ACHN (cell line): ENCODE measurements at regions not wholly inside any gene's neighbourhood (a gene's known extent, or its start where the extent isn't known, plus 50 kb on each side); places are given as distances from the start of the nearest gene placed in this dataset.
"Not testable (repeated sequence)": the region's sequence is repeated elsewhere in the genome, so short reads cannot be mapped to it uniquely, and the experiment has no call there.

Experiments
- DNase-seq: peaks from one replicate; pipeline ENCODE4 v3.0.0-alpha.2; 2015
- in situ Hi-C: cut with HindIII; loops from 2 replicates; pipeline ENCODE4 v1.10.0; 2017; ENCODE audit warnings: low sequenced_read_pairs, low pct_ligation_motif_present, low pct_unique_long_range_greater_than_20kb

GRCh38 chr16:24624102-24624501, 84.7 kb downstream of the RBBP6 start:
- in situ Hi-C loops: no loop called here
- DNase-seq: no peak

GRCh38 chr16:24626256-24626655, 86.9 kb downstream of the RBBP6 start:
- no peak for DNase-seq
- in situ Hi-C loops: no loop called here

DNA sequence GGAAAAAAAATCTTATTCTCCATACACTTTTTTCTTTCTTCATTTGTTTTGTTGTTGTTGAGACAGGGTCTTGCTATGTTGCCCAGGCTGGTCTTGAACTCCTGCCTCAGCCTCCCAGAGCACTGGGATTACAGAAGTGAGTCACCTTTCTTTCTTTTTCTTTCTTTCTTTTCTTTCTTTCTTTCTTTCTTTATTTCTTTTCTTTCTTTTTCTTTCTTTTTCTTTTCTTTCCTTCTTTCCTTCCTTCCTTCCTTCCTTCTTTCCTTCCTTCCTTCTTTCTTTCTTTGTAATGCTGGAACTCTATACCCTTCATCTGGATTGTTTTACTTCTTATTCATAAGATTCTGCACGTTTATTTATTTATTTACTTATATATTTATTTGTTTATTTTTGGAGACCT, 94.5 kb upstream of the TNRC6A start:
- no peak for DNase-seq
- in situ Hi-C loops: no loop called here

DNA sequence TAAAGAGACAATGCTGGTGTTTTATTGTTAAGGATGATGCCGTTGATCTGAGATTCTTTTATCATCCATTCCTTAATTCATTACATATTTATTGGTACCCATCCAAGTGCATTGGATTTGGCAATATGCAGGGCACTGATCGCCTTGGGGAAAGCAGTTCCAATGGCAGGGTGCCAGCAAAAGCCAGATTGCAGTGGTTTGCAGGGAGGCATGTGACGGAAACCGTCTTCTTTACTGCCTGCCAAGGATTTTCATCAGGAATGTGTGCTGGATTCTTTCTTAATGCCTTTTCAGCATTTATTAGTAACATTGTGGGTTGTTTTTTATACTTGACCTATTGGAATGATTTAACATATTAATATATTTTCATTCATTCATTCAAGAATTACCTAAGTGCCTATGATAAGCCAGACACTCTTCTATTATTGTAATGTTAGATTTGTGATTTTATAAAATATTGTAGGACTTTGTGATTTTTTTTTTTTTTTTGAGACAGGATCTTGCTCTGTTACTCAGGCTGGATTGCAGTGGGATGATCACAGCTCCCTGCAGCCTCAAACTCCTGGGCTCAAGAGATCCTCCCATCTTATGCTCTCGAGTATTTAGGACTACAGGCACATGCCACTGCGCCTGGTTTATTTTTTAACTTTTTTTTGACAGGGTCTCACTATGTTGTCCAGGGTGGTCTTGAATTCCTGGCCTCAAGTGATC, 93.4 kb upstream of the TNRC6A start:
- DNase-seq: peak; percentile 99
- in situ Hi-C loops: no loop called here

DNA sequence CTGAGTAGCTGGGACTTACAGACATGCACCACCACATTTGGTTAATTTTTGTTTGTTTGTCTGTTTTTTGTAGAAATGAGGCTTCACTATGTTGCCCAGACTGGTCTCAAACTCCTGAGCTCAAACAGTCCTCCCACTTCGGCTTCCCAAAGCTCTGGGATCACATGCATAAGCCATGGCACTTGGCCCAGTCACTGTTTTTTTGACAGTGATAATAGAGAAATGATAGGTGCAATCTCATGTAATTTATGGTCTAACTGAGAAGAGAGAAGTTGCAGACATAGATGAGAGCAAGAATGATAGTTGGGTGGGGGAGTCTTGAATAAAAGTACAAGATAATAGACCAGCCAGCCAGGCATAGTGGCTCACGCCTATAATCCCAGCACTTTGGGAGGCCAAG, 89.7 kb upstream of the TNRC6A start:
- in situ Hi-C loops: no loop called here
- DNase-seq: no peak

- no peak for DNase-seq
These were observed 86.0 kb upstream of the TNRC6A start for GRCh38 chr16:24643489-24643888.

DNA sequence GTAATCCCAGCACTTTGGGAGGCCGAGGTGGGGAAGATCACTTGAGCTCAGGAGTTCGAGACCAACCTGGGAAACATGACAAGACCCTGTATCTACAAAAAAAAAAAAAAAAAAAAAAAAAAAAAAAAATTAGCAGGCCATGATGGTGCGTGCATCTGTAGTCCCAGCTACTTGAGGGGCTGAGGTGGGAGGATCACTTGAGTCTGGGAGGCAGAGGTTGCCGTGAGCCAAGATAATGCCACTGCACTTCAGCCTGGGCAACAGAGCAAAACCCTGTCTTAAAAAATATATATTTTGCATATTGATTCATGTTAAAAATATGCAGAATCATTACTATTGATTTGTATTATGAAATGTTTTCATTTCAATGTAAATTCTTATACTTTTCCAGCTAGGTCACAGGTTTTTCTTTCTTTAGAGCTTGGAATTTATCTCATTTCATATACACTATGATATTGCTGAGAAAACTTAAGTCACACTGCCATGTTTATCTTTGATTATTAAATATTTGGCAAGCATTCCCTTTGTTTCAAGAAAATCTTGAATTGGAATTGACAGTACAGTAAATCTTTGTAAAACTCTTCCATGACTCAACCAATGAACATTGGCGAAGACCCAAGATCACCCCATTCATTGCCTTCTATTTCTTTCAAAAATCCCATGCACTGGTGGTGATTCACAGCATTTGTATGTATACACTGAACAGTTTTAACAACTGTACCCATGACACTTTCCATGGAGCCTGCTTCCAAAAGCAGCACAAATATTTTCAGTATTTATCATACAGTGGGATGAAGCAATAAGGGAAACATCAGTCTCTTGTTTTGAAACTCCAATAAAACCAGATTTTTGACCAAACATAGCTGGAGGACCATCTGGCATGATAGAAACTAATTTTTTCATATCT, 83.5 kb upstream of the TNRC6A start:
- peak; percentile 99 for DNase-seq
- in situ Hi-C loops: no loop called here

More at GRCh38 chr16:24643489-24643888, 86.0 kb upstream of the TNRC6A start:
- in situ Hi-C loops: no loop called here

- in situ Hi-C loops: no loop called here
- DNase-seq: no peak
These were observed 82.8 kb upstream of the TNRC6A start for GRCh38 chr16:24646646-24646995.

DNA sequence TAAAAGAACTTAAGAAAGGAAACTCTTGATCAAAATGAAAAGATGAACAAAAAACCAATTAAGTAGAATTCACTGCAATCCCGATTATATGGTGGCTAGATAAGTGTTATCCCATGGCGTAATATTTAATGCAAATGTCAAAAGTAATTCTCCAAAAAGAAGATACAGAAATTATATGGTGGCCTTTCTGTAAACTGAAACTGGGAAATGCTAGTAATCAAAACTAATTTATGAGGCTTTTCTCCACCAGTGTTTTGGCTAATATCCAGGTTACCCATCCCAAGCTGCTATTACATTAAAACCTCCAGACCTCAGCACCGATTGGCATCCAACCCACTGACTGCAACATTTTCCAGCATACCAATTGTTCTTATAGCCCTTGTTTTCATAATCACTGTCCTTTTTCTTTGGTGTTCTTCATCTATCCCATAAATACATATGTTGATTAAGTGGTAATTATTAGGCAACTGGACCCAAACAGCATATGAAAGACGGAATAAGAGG, 77.2 kb upstream of the TNRC6A start:
- no peak for DNase-seq
- in situ Hi-C loops: no loop called here

- in situ Hi-C loops: no loop called here
- no peak for DNase-seq
These were observed 76.6 kb upstream of the TNRC6A start for GRCh38 chr16:24652803-24653202.

DNA sequence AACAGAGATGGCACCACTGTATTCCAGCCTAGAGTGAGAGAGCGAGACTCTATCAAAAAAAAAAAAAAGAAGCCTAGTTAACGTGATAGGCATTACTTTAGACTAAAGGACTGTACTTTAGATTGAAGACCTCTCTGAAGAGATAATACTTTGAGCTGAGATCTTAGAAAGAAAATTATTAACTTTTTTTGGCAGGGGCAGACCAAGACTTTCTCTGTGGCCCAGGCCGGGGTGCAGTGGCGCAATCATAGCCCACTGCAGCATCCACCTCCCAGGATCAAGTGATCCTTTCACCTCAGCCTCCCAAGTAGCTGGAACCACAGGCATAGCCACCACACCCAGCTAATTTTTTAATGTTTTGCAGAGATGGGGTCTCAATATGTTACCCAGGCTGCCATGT, 75.7 kb upstream of the TNRC6A start:
- no peak for DNase-seq
- in situ Hi-C loops: no loop called here

- in situ Hi-C loops: not testable (repeated sequence)
These were observed 63.5 kb upstream of the TNRC6A start for GRCh38 chr16:24665942-24666341.

DNA sequence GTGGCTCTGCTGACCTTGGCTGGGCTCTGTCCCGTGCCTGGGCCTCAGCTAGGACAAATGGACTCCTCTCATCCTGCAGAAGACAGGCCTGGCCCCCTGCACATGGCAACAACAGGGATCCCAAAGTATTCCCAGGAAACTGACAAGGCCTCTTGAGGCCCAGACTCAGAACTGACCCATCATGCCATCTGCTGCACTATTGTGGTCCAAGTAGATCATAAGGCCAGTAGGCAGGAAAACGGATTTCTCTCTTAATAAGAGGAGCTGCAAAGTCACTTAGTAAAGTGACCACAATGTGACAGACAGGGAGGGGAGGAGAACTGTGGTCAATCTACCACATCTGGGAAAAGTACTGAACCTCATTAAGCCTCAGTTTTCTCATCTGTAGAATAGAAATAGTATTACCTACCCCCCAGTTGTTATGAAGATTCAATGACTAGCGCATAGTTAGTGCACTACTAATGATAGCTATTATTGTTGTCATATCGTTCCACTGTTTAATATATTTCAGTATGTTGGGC, 62.1 kb upstream of the TNRC6A start:
- DNase-seq: no peak

More at GRCh38 chr16:24665942-24666341, 63.5 kb upstream of the TNRC6A start:
- DNase-seq: not testable (repeated sequence)

GRCh38 chr16:24668481-24669061, 60.9 kb upstream of the TNRC6A start:
- in situ Hi-C loops: no loop called here
- no peak for DNase-seq

More for the DNA sequence above, 62.1 kb upstream of the TNRC6A start:
- in situ Hi-C loops: no loop called here

- in situ Hi-C loops: no loop called here
- DNase-seq: peak; percentile 99
These were observed 58.6 kb upstream of the TNRC6A start for GRCh38 chr16:24670623-24671454.

- DNase-seq: no peak
- in situ Hi-C loops: no loop called here
These were observed 57.9 kb upstream of the TNRC6A start for GRCh38 chr16:24671455-24671954.

DNA sequence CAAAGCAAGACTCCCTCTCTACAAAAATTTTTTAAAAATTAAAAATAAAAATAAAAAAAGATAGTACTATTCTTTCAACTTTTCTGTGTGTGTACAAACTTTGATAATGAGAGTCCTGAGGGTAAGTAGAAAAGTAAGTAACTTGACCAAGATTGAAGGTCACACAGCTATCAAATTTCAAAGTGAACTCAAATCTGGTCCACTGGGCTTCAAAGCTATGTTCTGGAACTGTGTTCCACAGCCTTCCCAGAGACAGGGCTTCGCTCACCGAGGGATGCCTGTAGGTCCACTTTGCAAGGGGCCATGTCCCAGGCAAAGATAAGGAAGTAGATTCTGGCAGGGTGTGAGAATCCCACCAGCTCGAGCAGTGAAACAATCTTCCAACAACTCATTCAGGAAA, 56.3 kb upstream of the TNRC6A start:
- no peak for DNase-seq
- in situ Hi-C loops: no loop called here

- in situ Hi-C loops: no loop called here
- DNase-seq: no peak
These were observed 54.6 kb upstream of the TNRC6A start for GRCh38 chr16:24674877-24675276.
